ENCODE measurements at regions not wholly inside any gene's neighbourhood (a gene's known extent, or its start where the extent isn't known, plus 50 kb on each side); places are given as distances from the start of the nearest gene placed in this dataset.

- ATAC-seq (no peak), DNase-seq (ENCODE audit: low read depth, low spot score) (no peak)
- Histone ChIP-seq H3K36me3 (ENCODE audit: control insufficient read depth in 1 of 2, insufficient read depth in 2 of 2, low read length in 2 of 2) (no peaks in the 10 kb centered on the region), H4K20me1 (ENCODE audit: insufficient read depth) (no peaks in the 10 kb centered on the region), H3K4me1 (ENCODE audit: control insufficient read depth in 1 of 2, insufficient read depth in 2 of 2, low read length in 2 of 2) (no peaks in the 10 kb centered on the region), H3K27me3 (ENCODE audit: insufficient read depth, low read length) (no peaks in the 10 kb centered on the region), H3K4me3 (replicated peaks in 1 of 2; ENCODE audit: low read depth in 1 of 2, low read length in 2 of 2) (no peak overlapping the region), H3K9me2 (ENCODE audit: insufficient read depth) (no peaks in the 10 kb centered on the region), H3K79me2 (ENCODE audit: insufficient read depth, low read length) (no peaks in the 10 kb centered on the region), H3K27ac (ENCODE audit: low read depth, low read length) (no peak overlapping the region), H2AFZ (ENCODE audit: low read depth, low read length, poor library complexity, severe bottlenecking) (no peak overlapping the region), H3K9ac (ENCODE audit: low read length) (no peak overlapping the region), H3K9me3 (ENCODE audit: control insufficient read depth in 1 of 2, insufficient read depth in 1 of 2, low read depth in 1 of 2, low read length in 2 of 2) (peaks cover 0 to 10% of the 10 kb centered on the region in 2 experiments; a peak in 1 of 4 replicates), H3K4me2 (ENCODE audit: low read length) (no peak overlapping the region)
- ChIA-PET CTCF (no interaction called here), POLR2A (no interaction called here), RAD21 (ENCODE audit: low non-redundant PET in 1 of 2, low total read pairs in 2 of 2, uncharacterized antibody in 2 of 2, unreplicated experiment in 2 of 2) (no interaction called here)
- no peak for TF ChIP-seq ELF1 (IDR thresholded peaks at IDR 0.05; ENCODE audit: borderline replicate concordance, low read depth)
- TF ChIP-seq SP1 (IDR thresholded peaks at IDR 0.05; ENCODE audit: low read depth) = no peak
- TF ChIP-seq JUND (IDR thresholded peaks at IDR 0.05) = no peak
- no peak for TF ChIP-seq YY1 (IDR thresholded peaks at IDR 0.05; ENCODE audit: extremely low read depth, insufficient replicate concordance, low read depth, low read length)
- no peak for TF ChIP-seq SRF (IDR thresholded peaks at IDR 0.05; ENCODE audit: low read depth)
- TF ChIP-seq EGR1 (IDR thresholded peaks at IDR 0.05; ENCODE audit: low read depth) = no peak
- no peak for TF ChIP-seq ZFX (IDR thresholded peaks at IDR 0.05)
- TF ChIP-seq CBX3 (IDR thresholded peaks at IDR 0.05; ENCODE audit: low read depth) = no peak
- no peak for TF ChIP-seq ATF3 (IDR thresholded peaks at IDR 0.05)
- TF ChIP-seq RAD21 (IDR thresholded peaks at IDR 0.05; ENCODE audit: low read depth) = no peak
- TF ChIP-seq CTCF (IDR thresholded peaks at IDR 0.05 in 2 of 3, conservative IDR thresholded peaks at IDR 0.05 in 1 of 3; ENCODE audit: borderline replicate concordance in 1 of 3, insufficient read depth in 1 of 3, low read depth in 2 of 3, low read length in 2 of 3) = no peak
- TF ChIP-seq POLR2A (IDR thresholded peaks at IDR 0.05; ENCODE audit: borderline replicate concordance, extremely low read depth, insufficient read depth, insufficient read length) = no peak
- TF ChIP-seq FOSL1 (IDR thresholded peaks at IDR 0.05; ENCODE audit: low read depth) = no peak
- no peak for TF ChIP-seq CEBPB (IDR thresholded peaks at IDR 0.05; ENCODE audit: low read depth)
- TF ChIP-seq POLR2AphosphoS5 (IDR thresholded peaks at IDR 0.05; ENCODE audit: low read depth, low read length) = no peak
- TF ChIP-seq TCF7L2 (IDR thresholded peaks at IDR 0.05; ENCODE audit: borderline replicate concordance, extremely low read depth, insufficient read depth, insufficient read length) = no peak
- no peak for TF ChIP-seq EZH2 (IDR thresholded peaks at IDR 0.05)
- no peak for TF ChIP-seq MAX (IDR thresholded peaks at IDR 0.05)
- TF ChIP-seq REST (IDR thresholded peaks at IDR 0.05; ENCODE audit: low read depth) = no peak
- no peak for TF ChIP-seq ZBTB33 (IDR thresholded peaks at IDR 0.05; ENCODE audit: extremely low read depth, insufficient replicate concordance, low read length)
- BruUV-seq (replicated peaks) = no TSS peak
- intact Hi-C loops (cut with micrococcal nuclease) = no loop called here
Observed at GRCh38 chr10:9294132-9294663, 1239.7 kb downstream of the GATA3 start.

All from HCT116 (cell line).